HUES48 (cell line): ENCODE measurements at regions not wholly inside any gene's neighbourhood (a gene's known extent, or its start where the extent isn't known, plus 50 kb on each side); places are given as distances from the start of the nearest gene placed in this dataset.
"Not testable (repeated sequence)": the region's sequence is repeated elsewhere in the genome, so short reads cannot be mapped to it uniquely, and the experiment has no call there.

ENCODE experiments used
- H3K27ac ChIP-seq: one replicate; pipeline ENCODE4 v1.7.0; 2013; ENCODE audit warnings: low read depth, low read length, inconsistent platforms
- H3K27me3 ChIP-seq: 2 replicates; pipeline ENCODE4 v1.6.1; 2013; ENCODE audit warnings: mild to moderate bottlenecking, low read length; ENCODE audit not compliant: control insufficient read depth, insufficient read depth
- H3K36me3 ChIP-seq: 2 replicates; pipeline ENCODE4 v1.6.1; 2013; ENCODE audit warnings: low read length; ENCODE audit not compliant: control insufficient read depth, insufficient read depth
- H3K4me1 ChIP-seq: 2 replicates; pipeline ENCODE4 v1.6.1; 2013; ENCODE audit warnings: mild to moderate bottlenecking, low read length; ENCODE audit not compliant: control insufficient read depth, insufficient read depth
- H3K4me3 ChIP-seq: 2 replicates; pipeline ENCODE4 v1.5.1; 2013; ENCODE audit warnings: mild to moderate bottlenecking, low read depth, low read length
- H3K9ac ChIP-seq: 2 replicates; pipeline ENCODE4 v1.6.1; 2013; ENCODE audit warnings: mild to moderate bottlenecking, low read depth, low read length, moderate library complexity
- H3K9me3 ChIP-seq: 2 replicates; pipeline ENCODE4 v1.6.1; 2013; ENCODE audit warnings: low read length; ENCODE audit not compliant: control insufficient read depth, insufficient read depth

- not testable (repeated sequence) for H3K27me3 ChIP-seq, H3K27ac ChIP-seq, H3K9ac ChIP-seq, H3K4me1 ChIP-seq, H3K4me3 ChIP-seq, H3K36me3 ChIP-seq
- peaks cover 32% of the 10 kb centered on the region for H3K9me3 ChIP-seq
Observed at GRCh38 chr9:102603198-102604195, 391.6 kb upstream of the CYLC2 start.

- Histone ChIP-seq H3K9ac (no peak overlapping the region), H3K27me3 (no peaks in the 10 kb centered on the region), H3K9me3 (peaks cover 3% of the 10 kb centered on the region; the same call in 1 of the 2 replicates), H3K36me3 (no peaks in the 10 kb centered on the region), H3K4me1 (no peaks in the 10 kb centered on the region), H3K27ac (no peak overlapping the region), H3K4me3 (no peak overlapping the region)
Observed at GRCh38 chr9:102594241-102594640, 400.9 kb upstream of the CYLC2 start.

GRCh38 chr9:102587281-102587680 lies 407.9 kb upstream of the CYLC2 start:
- H3K27me3 ChIP-seq, result no peaks in the 10 kb centered on the region
- H3K4me1 ChIP-seq, result no peaks in the 10 kb centered on the region
- no peaks in the 10 kb centered on the region for H3K36me3 ChIP-seq
- H3K27ac ChIP-seq, result no peak overlapping the region
- no peak overlapping the region for H3K9ac ChIP-seq
- no peaks in the 10 kb centered on the region for H3K9me3 ChIP-seq
- no peak overlapping the region for H3K4me3 ChIP-seq

GRCh38 chr9:102569436-102569835 lies 425.7 kb upstream of the CYLC2 start:
- Histone ChIP-seq H3K4me3 (no peak overlapping the region), H3K4me1 (no peaks in the 10 kb centered on the region), H3K27ac (no peak overlapping the region), H3K27me3 (no peaks in the 10 kb centered on the region), H3K36me3 (no peaks in the 10 kb centered on the region), H3K9me3 (no peaks in the 10 kb centered on the region), H3K9ac (no peak overlapping the region)

GRCh38 chr9:102551346-102551745 lies 443.8 kb upstream of the CYLC2 start:
- H3K4me1 ChIP-seq, result no peaks in the 10 kb centered on the region
- H3K36me3 ChIP-seq, result no peaks in the 10 kb centered on the region
- no peak overlapping the region for H3K27ac ChIP-seq
- H3K9ac ChIP-seq, result no peak overlapping the region
- H3K27me3 ChIP-seq, result no peaks in the 10 kb centered on the region
- H3K9me3 ChIP-seq, result peaks cover 41% of the 10 kb centered on the region
- H3K4me3 ChIP-seq, result no peak overlapping the region

- H3K9ac ChIP-seq, result no peak overlapping the region
- H3K36me3 ChIP-seq, result no peaks in the 10 kb centered on the region
- H3K4me3 ChIP-seq, result no peak overlapping the region
- no peaks in the 10 kb centered on the region for H3K4me1 ChIP-seq
- no peaks in the 10 kb centered on the region for H3K27me3 ChIP-seq
- H3K27ac ChIP-seq, result no peak overlapping the region
- peaks cover 42% of the 10 kb centered on the region for H3K9me3 ChIP-seq
Observed at GRCh38 chr9:102550886-102551285, 444.2 kb upstream of the CYLC2 start.

GRCh38 chr9:102550266-102550665 lies 444.9 kb upstream of the CYLC2 start:
- Histone ChIP-seq H3K27me3 (no peaks in the 10 kb centered on the region), H3K4me1 (no peaks in the 10 kb centered on the region), H3K27ac (no peak overlapping the region), H3K9ac (no peak overlapping the region), H3K4me3 (no peak overlapping the region), H3K9me3 (peaks cover 42% of the 10 kb centered on the region), H3K36me3 (no peaks in the 10 kb centered on the region)

GRCh38 chr9:102534031-102534430 lies 461.1 kb upstream of the CYLC2 start:
- H3K36me3 ChIP-seq, result no peaks in the 10 kb centered on the region
- H3K27me3 ChIP-seq, result no peaks in the 10 kb centered on the region
- no peak overlapping the region for H3K4me3 ChIP-seq
- no peak overlapping the region for H3K27ac ChIP-seq
- H3K9me3 ChIP-seq, result no peaks in the 10 kb centered on the region
- no peak overlapping the region for H3K9ac ChIP-seq
- H3K4me1 ChIP-seq, result no peaks in the 10 kb centered on the region

GRCh38 chr9:102521097-102521755 lies 473.9 kb upstream of the CYLC2 start:
- no peak overlapping the region for H3K9ac ChIP-seq
- no peak overlapping the region for H3K27ac ChIP-seq
- H3K4me1 ChIP-seq, result peaks cover 10% of the 10 kb centered on the region; the same call in 1 of the 2 replicates
- no peak overlapping the region for H3K4me3 ChIP-seq
- no peaks in the 10 kb centered on the region for H3K27me3 ChIP-seq
- H3K9me3 ChIP-seq, result no peaks in the 10 kb centered on the region
- no peaks in the 10 kb centered on the region for H3K36me3 ChIP-seq

GRCh38 chr9:102519423-102519822 lies 475.7 kb upstream of the CYLC2 start:
- Histone ChIP-seq H3K9me3 (no peaks in the 10 kb centered on the region), H3K36me3 (no peaks in the 10 kb centered on the region), H3K27ac (no peak overlapping the region), H3K9ac (no peak overlapping the region), H3K4me3 (no peak overlapping the region), H3K4me1 (peaks cover 10% of the 10 kb centered on the region; the same call in 1 of the 2 replicates), H3K27me3 (no peaks in the 10 kb centered on the region)

GRCh38 chr9:102518324-102518723 lies 476.8 kb upstream of the CYLC2 start:
- Histone ChIP-seq H3K9me3 (no peaks in the 10 kb centered on the region), H3K4me3 (no peak overlapping the region), H3K4me1 (peaks cover 8% of the 10 kb centered on the region; the same call in 1 of the 2 replicates), H3K27ac (no peak overlapping the region), H3K27me3 (no peaks in the 10 kb centered on the region), H3K36me3 (no peaks in the 10 kb centered on the region), H3K9ac (no peak overlapping the region)
